Neuronal stem cell (in vitro differentiated cells): ENCODE measurements at regions not wholly inside any gene's neighbourhood (a gene's known extent, or its start where the extent isn't known, plus 50 kb on each side); places are given as distances from the start of the nearest gene placed in this dataset.

Experiments
- DNase-seq: peaks from one replicate; pipeline ENCODE4 v3.0.0-alpha.2; 2013; ENCODE audit warnings: low spot score
- H2AFZ ChIP-seq: one replicate; pipeline ENCODE4 v1.6.1; 2013; ENCODE audit warnings: mild to moderate bottlenecking, low read length, inconsistent platforms
- H2AK5ac ChIP-seq: 2 replicates; pipeline ENCODE4 v1.6.1; 2013; ENCODE audit warnings: low read depth, mild to moderate bottlenecking, inconsistent platforms, low read length, moderate library complexity, mixed read lengths
- H2BK120ac ChIP-seq: 2 replicates; pipeline ENCODE4 v1.6.1; 2013; ENCODE audit warnings: low read depth, mild to moderate bottlenecking, inconsistent platforms, low read length, moderate library complexity, mixed read lengths
- H2BK12ac ChIP-seq: one replicate; pipeline ENCODE4 v1.6.1; 2013; ENCODE audit warnings: low read length, inconsistent platforms
- H2BK15ac ChIP-seq: 2 replicates; pipeline ENCODE4 v1.6.1; 2013; ENCODE audit warnings: mild to moderate bottlenecking, low read length, inconsistent platforms, mixed read lengths
- H2BK5ac ChIP-seq: one replicate; pipeline ENCODE4 v1.6.1; 2013; ENCODE audit warnings: inconsistent platforms, mild to moderate bottlenecking, low read length, moderate library complexity
- H3K14ac ChIP-seq: one replicate; pipeline ENCODE4 v1.6.1; 2013; ENCODE audit warnings: low read length, inconsistent platforms
- H3K18ac ChIP-seq: 2 replicates; pipeline ENCODE4 v1.6.1; 2013; ENCODE audit warnings: low read length, inconsistent platforms
- H3K23ac ChIP-seq: 2 replicates; pipeline ENCODE4 v1.6.1; 2013; ENCODE audit warnings: low read depth, mild to moderate bottlenecking, mixed read lengths, low read length, inconsistent platforms; ENCODE audit not compliant: poor library complexity
- H3K27ac ChIP-seq: replicated peaks from 3 replicates; pipeline ENCODE4 v1.5.1; 2013; ENCODE audit warnings: low read length, inconsistent platforms
- H3K27me3 ChIP-seq, 3 experiments: 2 replicates each; pipeline ENCODE4 v1.6.1; 2013; ENCODE audit warnings: low read length in 3 of 3, mild to moderate bottlenecking in 2 of 3, inconsistent platforms in 1 of 3, low read depth in 1 of 3, mixed read lengths in 1 of 3, moderate library complexity in 1 of 3; ENCODE audit not compliant: control insufficient read depth in 3 of 3, insufficient read depth in 3 of 3
- H3K36me3 ChIP-seq, 2 donors: replicated peaks in 1 of 2; 2 replicates each; pipeline ENCODE4 v1.6.1; 2013; ENCODE audit warnings: low read length in 2 of 2; ENCODE audit not compliant: control insufficient read depth in 2 of 2, insufficient read depth in 2 of 2
- H3K4ac ChIP-seq: 2 replicates; pipeline ENCODE4 v1.6.1; 2013; ENCODE audit warnings: inconsistent platforms, mild to moderate bottlenecking, low read length, moderate library complexity
- H3K4me1 ChIP-seq, 2 donors: 1 replicate in 1 of 2; 2 replicates in 1 of 2; pipeline ENCODE4 v1.6.1; 2013; ENCODE audit warnings: low read length in 2 of 2, low read depth in 1 of 2; ENCODE audit not compliant: control insufficient read depth in 2 of 2, insufficient read depth in 1 of 2
- H3K4me2 ChIP-seq: one replicate; pipeline ENCODE4 v1.6.1; 2013; ENCODE audit warnings: mild to moderate bottlenecking, low read length, inconsistent platforms; ENCODE audit not compliant: insufficient read depth, poor library complexity, severe bottlenecking
- H3K4me3 ChIP-seq, 2 donors: 2 replicates each; pipeline ENCODE4 v1.5.1; 2013; ENCODE audit warnings: low read length in 2 of 2, mild to moderate bottlenecking in 2 of 2, inconsistent platforms in 1 of 2, moderate library complexity in 1 of 2
- H3K79me1 ChIP-seq: one replicate; pipeline ENCODE4 v1.6.1; 2013; ENCODE audit warnings: low read depth, mild to moderate bottlenecking, inconsistent platforms, low read length, moderate library complexity
- H3K9ac ChIP-seq: one replicate; pipeline ENCODE4 v1.6.1; 2013; ENCODE audit warnings: mild to moderate bottlenecking, low read depth, low read length, inconsistent platforms; ENCODE audit not compliant: poor library complexity
- H3K9me3 ChIP-seq, 2 donors: replicated peaks in 1 of 2; 2 replicates each; pipeline versions ENCODE3 to v1.6.1; 2013; ENCODE audit warnings: low read length in 2 of 2, mild to moderate bottlenecking in 2 of 2, inconsistent platforms in 1 of 2, low read depth in 1 of 2, mixed read lengths in 1 of 2, moderate library complexity in 1 of 2; ENCODE audit not compliant: control insufficient read depth in 2 of 2, insufficient read depth in 1 of 2
- H4K8ac ChIP-seq: one replicate; pipeline ENCODE4 v1.6.1; 2013; ENCODE audit warnings: low read depth, mild to moderate bottlenecking, inconsistent platforms, low read length, moderate library complexity
- H4K91ac ChIP-seq: one replicate; pipeline ENCODE4 v1.6.1; 2013; ENCODE audit warnings: low read length, low read depth, mild to moderate bottlenecking, inconsistent platforms; ENCODE audit not compliant: poor library complexity
- WGBS, 2 donors: extraction: QIAGEN DNeasy Blood & Tissue Kit; methylation state at CpG; one replicate each; pipeline ENCODE4 v1.1.7; 2013; ENCODE audit warnings: missing lambda C conversion rate in 2 of 2, mixed read lengths in 1 of 2; ENCODE audit not compliant: insufficient read length in 2 of 2, insufficient replicate concordance in 1 of 2; ENCODE audit errors: extremely low coverage in 2 of 2; 5-methylcytosine and 5-hydroxymethylcytosine counted together

GRCh38 chr4:132619968-132620367, 529.1 kb upstream of the PCDH10 start:
- H3K9ac ChIP-seq: no peak overlapping the region
- H3K79me1 ChIP-seq: no peaks in the 10 kb centered on the region
- H3K23ac ChIP-seq: no peak overlapping the region
- no peak overlapping the region for H2AFZ ChIP-seq
- H3K4me3 ChIP-seq: no peak overlapping the region
- no peak overlapping the region for H2BK5ac ChIP-seq
- H3K4me2 ChIP-seq: no peak overlapping the region
- no peak overlapping the region for H3K18ac ChIP-seq
- no peak overlapping the region for H2BK12ac ChIP-seq
- no CpG with 5 or more reads among the region's 1 CpG for WGBS, 2 donors
- no peaks in the 10 kb centered on the region for H3K4me1 ChIP-seq
- H3K4ac ChIP-seq: no peak overlapping the region
- H2BK15ac ChIP-seq: no peak overlapping the region
- H4K91ac ChIP-seq: no peak overlapping the region
- H3K14ac ChIP-seq: no peak overlapping the region
- no peak overlapping the region for H2BK120ac ChIP-seq
- DNase-seq: no peak
- peaks cover 0 to 5% of the 10 kb centered on the region in 2 donors for H3K9me3 ChIP-seq
- no peak overlapping the region for H4K8ac ChIP-seq
- no peak overlapping the region for H2AK5ac ChIP-seq
- H3K27me3 ChIP-seq: no peaks in the 10 kb centered on the region
- H3K36me3 ChIP-seq: no peaks in the 10 kb centered on the region
- no peak overlapping the region for H3K27ac ChIP-seq

DNA sequence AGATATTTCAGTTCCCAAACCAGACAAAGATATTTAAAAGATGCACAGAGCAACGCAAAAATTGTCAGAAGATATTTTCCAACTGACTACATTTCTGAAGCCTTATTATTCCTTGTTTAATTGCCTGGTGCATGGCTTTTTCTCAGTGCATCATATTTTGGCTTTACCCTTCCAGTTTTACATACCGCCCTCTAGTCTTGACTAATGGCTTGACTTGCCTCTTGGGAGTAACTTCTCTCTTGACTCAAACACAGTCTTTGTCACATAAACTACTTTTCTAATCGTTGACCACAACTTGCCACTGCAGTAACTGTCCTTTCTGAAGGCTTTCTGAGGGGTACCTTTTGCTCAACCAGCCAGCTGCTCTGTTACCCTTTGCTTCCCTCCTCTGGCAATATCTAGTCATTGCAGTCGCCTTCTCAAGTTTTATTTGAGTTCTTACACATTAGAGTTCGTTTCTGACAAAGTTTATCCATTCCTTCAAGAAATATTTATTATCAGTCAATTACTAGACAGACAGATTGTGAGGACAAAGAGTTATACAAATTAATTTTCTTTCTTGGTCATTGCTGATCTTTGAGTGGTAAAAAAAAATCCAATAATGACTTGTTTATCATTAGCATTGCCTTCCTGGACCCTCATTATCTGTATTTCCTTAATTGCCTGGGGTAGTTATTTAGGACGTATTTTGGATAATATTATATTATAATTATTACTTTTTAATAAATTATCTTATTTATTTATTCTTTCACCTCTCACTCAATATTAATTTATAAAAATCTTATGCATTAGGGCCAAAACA, 506.9 kb upstream of the PCDH10 start:
- no peaks in the 10 kb centered on the region for H3K79me1 ChIP-seq
- no peak overlapping the region for H4K8ac ChIP-seq
- no peak overlapping the region for H2BK12ac ChIP-seq
- H4K91ac ChIP-seq: no peak overlapping the region
- H3K27ac ChIP-seq: no peak overlapping the region
- H3K27me3 ChIP-seq: no peaks in the 10 kb centered on the region
- H3K4me1 ChIP-seq: no peaks in the 10 kb centered on the region
- H2BK5ac ChIP-seq: no peak overlapping the region
- H2BK120ac ChIP-seq: no peak overlapping the region
- no peak overlapping the region for H2AK5ac ChIP-seq
- H2AFZ ChIP-seq: peak overlapping the region; percentile 46
- H3K18ac ChIP-seq: no peak overlapping the region
- H3K4me2 ChIP-seq: no peak overlapping the region
- peaks cover 0 to 3% of the 10 kb centered on the region in 2 donors for H3K9me3 ChIP-seq
- H3K23ac ChIP-seq: no peak overlapping the region
- DNase-seq: peak; percentile 53
- no peaks in the 10 kb centered on the region for H3K36me3 ChIP-seq
- WGBS, 2 donors: no CpG with 5 or more reads among the region's 6 CpGs
- no peak overlapping the region for H3K4me3 ChIP-seq
- no peak overlapping the region for H3K9ac ChIP-seq
- no peak overlapping the region for H3K4ac ChIP-seq
- no peak overlapping the region for H3K14ac ChIP-seq
- H2BK15ac ChIP-seq: no peak overlapping the region

DNA sequence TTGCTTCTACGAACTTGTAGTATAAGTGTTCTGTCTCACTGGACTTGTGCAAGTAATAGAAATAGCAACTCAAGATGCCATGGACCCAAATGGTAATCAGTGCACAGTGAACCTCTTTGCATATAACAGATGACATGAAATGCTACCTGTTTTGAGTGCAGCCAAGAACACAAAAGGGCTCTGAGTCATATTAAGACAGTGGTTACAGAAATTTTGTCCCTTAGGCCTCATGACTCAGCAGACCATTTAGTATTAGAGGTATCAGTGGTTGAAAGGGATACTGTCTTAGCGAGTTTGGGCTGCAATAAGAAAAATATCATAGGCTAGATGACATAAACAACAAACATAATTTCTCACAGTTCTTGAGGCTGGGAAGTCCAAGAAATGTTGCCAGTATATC, 502.9 kb upstream of the PCDH10 start:
- no peaks in the 10 kb centered on the region for H3K27me3 ChIP-seq
- no peak overlapping the region for H2BK15ac ChIP-seq
- no peak overlapping the region for H2BK12ac ChIP-seq
- H2AFZ ChIP-seq: no peak overlapping the region
- no peak overlapping the region for H3K4me3 ChIP-seq
- no peak overlapping the region for H3K18ac ChIP-seq
- H3K4me1 ChIP-seq: no peaks in the 10 kb centered on the region
- H3K79me1 ChIP-seq: no peaks in the 10 kb centered on the region
- no peak overlapping the region for H2BK5ac ChIP-seq
- H4K8ac ChIP-seq: no peak overlapping the region
- H3K9me3 ChIP-seq: peaks cover 0 to 8% of the 10 kb centered on the region in 2 donors
- H3K23ac ChIP-seq: no peak overlapping the region
- WGBS, 2 donors: no CpG with 5 or more reads among the region's 2 CpGs
- no peak overlapping the region for H4K91ac ChIP-seq
- H3K27ac ChIP-seq: no peak overlapping the region
- H3K36me3 ChIP-seq: no peaks in the 10 kb centered on the region
- H3K4ac ChIP-seq: no peak overlapping the region
- no peak overlapping the region for H3K9ac ChIP-seq
- H2BK120ac ChIP-seq: no peak overlapping the region
- no peak overlapping the region for H3K4me2 ChIP-seq
- no peak for DNase-seq
- no peak overlapping the region for H2AK5ac ChIP-seq
- H3K14ac ChIP-seq: no peak overlapping the region

- no peak overlapping the region for H3K4me3 ChIP-seq
- no CpG with 5 or more reads among the region's 2 CpGs for WGBS, 2 donors
- peaks cover 0 to 5% of the 10 kb centered on the region in 2 donors for H3K4me1 ChIP-seq
- H3K4ac ChIP-seq: no peak overlapping the region
- H3K36me3 ChIP-seq: no peaks in the 10 kb centered on the region
- no peak overlapping the region for H3K4me2 ChIP-seq
- H4K8ac ChIP-seq: no peak overlapping the region
- no peak for DNase-seq
- no peak overlapping the region for H3K27ac ChIP-seq
- no peak overlapping the region for H4K91ac ChIP-seq
- no peak overlapping the region for H2AK5ac ChIP-seq
- no peak overlapping the region for H2BK5ac ChIP-seq
- H2BK120ac ChIP-seq: no peak overlapping the region
- H2BK15ac ChIP-seq: no peak overlapping the region
- H3K9ac ChIP-seq: no peak overlapping the region
- H3K18ac ChIP-seq: no peak overlapping the region
- H2BK12ac ChIP-seq: no peak overlapping the region
- no peaks in the 10 kb centered on the region for H3K79me1 ChIP-seq
- no peaks in the 10 kb centered on the region for H3K27me3 ChIP-seq
- H2AFZ ChIP-seq: no peak overlapping the region
- H3K14ac ChIP-seq: no peak overlapping the region
- H3K9me3 ChIP-seq: peaks cover 0 to 22% of the 10 kb centered on the region in 2 donors
- no peak overlapping the region for H3K23ac ChIP-seq
Measured at GRCh38 chr4:132651196-132651595, 497.9 kb upstream of the PCDH10 start.
